GM18520 (cell line): ENCODE measurements at regions not wholly inside any gene's neighbourhood (a gene's known extent, or its start where the extent isn't known, plus 50 kb on each side); places are given as distances from the start of the nearest gene placed in this dataset.
"Not testable (repeated sequence)": the region's sequence is repeated elsewhere in the genome, so short reads cannot be mapped to it uniquely, and the experiment has no call there.

ENCODE experiments used
- ATAC-seq: cut with Tn5 transposase; IDR thresholded peaks from one replicate; pipeline ENCODE4 v1.9.1; 2021; ENCODE audit not compliant: unreplicated experiment

GRCh38 chr13:40026741-40027140, 371.3 kb downstream of the COG6 start:
- ATAC-seq = peak; percentile 21

- no peak for ATAC-seq
These were observed 373.0 kb downstream of the COG6 start for GRCh38 chr13:40028446-40028845.

GRCh38 chr13:40031031-40031430, 375.6 kb downstream of the COG6 start:
- ATAC-seq = no peak

- ATAC-seq = no peak
These were observed 383.6 kb downstream of the COG6 start for GRCh38 chr13:40039061-40039460.

- ATAC-seq = no peak
These were observed 387.5 kb downstream of the COG6 start for GRCh38 chr13:40042991-40043390.

GRCh38 chr13:40043764-40044163, 388.3 kb downstream of the COG6 start:
- ATAC-seq = no peak

- ATAC-seq = peak; percentile 89
These were observed 391.9 kb downstream of the COG6 start for GRCh38 chr13:40047322-40047771.

- ATAC-seq = no peak
These were observed 393.1 kb downstream of the COG6 start for GRCh38 chr13:40048551-40048950.

- ATAC-seq = no peak
These were observed 397.5 kb downstream of the COG6 start for GRCh38 chr13:40052954-40053353.

GRCh38 chr13:40053401-40053800, 397.9 kb downstream of the COG6 start:
- no peak for ATAC-seq

GRCh38 chr13:40054422-40054821, 399.0 kb downstream of the COG6 start:
- not testable (repeated sequence) for ATAC-seq

GRCh38 chr13:40056898-40057619, 401.6 kb downstream of the COG6 start:
- no peak for ATAC-seq

GRCh38 chr13:40058757-40059236, 403.3 kb downstream of the COG6 start:
- no peak for ATAC-seq

GRCh38 chr13:40059540-40060232, 404.2 kb downstream of the COG6 start:
- peak; percentile 32 for ATAC-seq

- peak; percentile 85 for ATAC-seq
These were observed 405.0 kb downstream of the COG6 start for GRCh38 chr13:40060296-40061007.

- ATAC-seq = no peak
These were observed 406.3 kb downstream of the COG6 start for GRCh38 chr13:40061466-40062450.

GRCh38 chr13:40063278-40063698, 407.8 kb downstream of the COG6 start:
- no peak for ATAC-seq

GRCh38 chr13:40063703-40064102, 408.2 kb downstream of the COG6 start:
- no peak for ATAC-seq

GRCh38 chr13:40064154-40065097, 409.0 kb downstream of the COG6 start:
- no peak for ATAC-seq
